ENCODE measurements at regions not wholly inside any gene's neighbourhood (a gene's known extent, or its start where the extent isn't known, plus 50 kb on each side); places are given as distances from the start of the nearest gene placed in this dataset.

DNA sequence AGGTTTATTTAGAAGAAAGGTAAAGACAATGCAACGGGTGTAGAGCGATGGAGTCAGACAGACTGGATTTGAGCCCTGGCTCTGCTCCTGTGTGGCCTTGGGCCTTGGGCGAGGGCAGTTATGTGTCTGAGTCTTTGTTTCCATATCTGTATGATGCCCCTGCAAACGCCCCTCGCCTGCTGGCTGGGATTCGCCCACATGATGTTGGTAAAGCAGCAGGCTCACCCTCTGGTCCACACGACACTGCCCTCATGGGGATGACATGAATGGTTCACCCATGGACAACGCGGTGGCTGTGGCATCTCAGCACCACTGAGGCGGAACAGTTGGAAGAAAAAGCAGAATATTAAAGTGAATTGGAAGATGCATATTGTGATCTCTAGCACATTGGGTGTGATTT, 60.3 kb downstream of the FOXL1 start:
- no peak overlapping the region for H3K9ac ChIP-seq (ENCODE audit: extremely low read depth, low read length, poor library complexity, severe bottlenecking)
- H3K9me3 ChIP-seq (ENCODE audit: control insufficient read depth, low read length), result no peaks in the 10 kb centered on the region
- no peaks in the 10 kb centered on the region for H3K36me3 ChIP-seq (ENCODE audit: control insufficient read depth, insufficient read depth, low read length)
- DNase-seq, result no peak
- H3K27ac ChIP-seq (ENCODE audit: low read depth, low read length), result no peak overlapping the region
- no peak overlapping the region for H3K4me3 Mint-ChIP-seq
- no peaks in the 10 kb centered on the region for H3K27me3 ChIP-seq (ENCODE audit: control insufficient read depth, insufficient read depth, low read length, poor library complexity, severe bottlenecking)
- H3K36me3 Mint-ChIP-seq (ENCODE audit: low read depth), result no peaks in the 10 kb centered on the region
- peaks cover 2% of the 10 kb centered on the region for H3K27me3 Mint-ChIP-seq (ENCODE audit: insufficient read depth)
- no peaks in the 10 kb centered on the region for H3K9me3 Mint-ChIP-seq
- peaks cover 12% of the 10 kb centered on the region for H3K4me1 Mint-ChIP-seq
- no peak overlapping the region for H3K27ac Mint-ChIP-seq
- no peak overlapping the region for H3K4me3 ChIP-seq (ENCODE audit: low read length)
- WGBS, 2 experiments (ENCODE audit: insufficient coverage in 1 of 2, insufficient read length in 1 of 2), result 92 to 97% methylated on average over 5 to 10 of the region's 10 CpGs
- no peaks in the 10 kb centered on the region for H3K4me1 ChIP-seq (ENCODE audit: control insufficient read depth, insufficient read depth, low read length)
- TF ChIP-seq, protein P1, sequence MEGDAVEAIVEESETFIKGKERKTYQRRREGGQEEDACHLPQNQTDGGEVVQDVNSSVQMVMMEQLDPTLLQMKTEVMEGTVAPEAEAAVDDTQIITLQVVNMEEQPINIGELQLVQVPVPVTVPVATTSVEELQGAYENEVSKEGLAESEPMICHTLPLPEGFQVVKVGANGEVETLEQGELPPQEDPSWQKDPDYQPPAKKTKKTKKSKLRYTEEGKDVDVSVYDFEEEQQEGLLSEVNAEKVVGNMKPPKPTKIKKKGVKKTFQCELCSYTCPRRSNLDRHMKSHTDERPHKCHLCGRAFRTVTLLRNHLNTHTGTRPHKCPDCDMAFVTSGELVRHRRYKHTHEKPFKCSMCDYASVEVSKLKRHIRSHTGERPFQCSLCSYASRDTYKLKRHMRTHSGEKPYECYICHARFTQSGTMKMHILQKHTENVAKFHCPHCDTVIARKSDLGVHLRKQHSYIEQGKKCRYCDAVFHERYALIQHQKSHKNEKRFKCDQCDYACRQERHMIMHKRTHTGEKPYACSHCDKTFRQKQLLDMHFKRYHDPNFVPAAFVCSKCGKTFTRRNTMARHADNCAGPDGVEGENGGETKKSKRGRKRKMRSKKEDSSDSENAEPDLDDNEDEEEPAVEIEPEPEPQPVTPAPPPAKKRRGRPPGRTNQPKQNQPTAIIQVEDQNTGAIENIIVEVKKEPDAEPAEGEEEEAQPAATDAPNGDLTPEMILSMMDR (conservative IDR thresholded peaks at IDR 0.05), result no peak

DNA sequence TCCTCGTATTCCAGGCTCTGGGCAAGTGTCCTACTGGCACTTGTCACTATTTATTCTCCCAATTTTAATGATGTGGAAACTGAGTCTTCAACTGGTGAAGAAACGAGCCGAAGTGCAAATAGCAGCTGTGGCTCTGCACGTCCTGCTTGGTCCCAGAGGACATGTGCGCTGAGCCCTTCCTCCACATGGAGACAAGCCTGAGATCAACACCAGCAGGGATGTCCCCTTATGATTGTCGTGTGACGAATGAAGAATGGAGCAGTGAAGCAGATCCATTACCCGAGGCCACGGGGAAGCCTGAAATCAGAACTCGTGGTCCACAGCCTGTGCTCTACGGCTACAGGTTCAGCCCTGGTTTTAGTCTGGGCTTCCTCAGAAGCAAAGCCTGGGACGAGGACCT, 61.0 kb downstream of the FOXL1 start:
- Histone ChIP-seq H3K4me3 (ENCODE audit: low read length) (no peak overlapping the region), H3K9me3 (ENCODE audit: control insufficient read depth, low read length) (no peaks in the 10 kb centered on the region), H3K27ac (ENCODE audit: low read depth, low read length) (no peak overlapping the region), H3K36me3 (ENCODE audit: control insufficient read depth, insufficient read depth, low read length) (no peaks in the 10 kb centered on the region), H3K27me3 (ENCODE audit: control insufficient read depth, insufficient read depth, low read length, poor library complexity, severe bottlenecking) (no peaks in the 10 kb centered on the region), H3K9ac (ENCODE audit: extremely low read depth, low read length, poor library complexity, severe bottlenecking) (no peak overlapping the region), H3K4me1 (ENCODE audit: control insufficient read depth, insufficient read depth, low read length) (no peaks in the 10 kb centered on the region)
- H3K36me3 Mint-ChIP-seq (ENCODE audit: low read depth), result no peaks in the 10 kb centered on the region
- TF ChIP-seq, protein P1 (conservative IDR thresholded peaks at IDR 0.05), result no peak
- no peaks in the 10 kb centered on the region for H3K9me3 Mint-ChIP-seq
- no peak overlapping the region for H3K4me3 Mint-ChIP-seq
- H3K27ac Mint-ChIP-seq, result no peak overlapping the region
- H3K27me3 Mint-ChIP-seq (ENCODE audit: insufficient read depth), result peaks cover 2% of the 10 kb centered on the region
- no peak for DNase-seq
- 93 to 98% methylated on average over 11 to 12 of the region's 12 CpGs for WGBS, 2 experiments (ENCODE audit: insufficient coverage in 1 of 2, insufficient read length in 1 of 2)
- peaks cover 12% of the 10 kb centered on the region for H3K4me1 Mint-ChIP-seq

DNA sequence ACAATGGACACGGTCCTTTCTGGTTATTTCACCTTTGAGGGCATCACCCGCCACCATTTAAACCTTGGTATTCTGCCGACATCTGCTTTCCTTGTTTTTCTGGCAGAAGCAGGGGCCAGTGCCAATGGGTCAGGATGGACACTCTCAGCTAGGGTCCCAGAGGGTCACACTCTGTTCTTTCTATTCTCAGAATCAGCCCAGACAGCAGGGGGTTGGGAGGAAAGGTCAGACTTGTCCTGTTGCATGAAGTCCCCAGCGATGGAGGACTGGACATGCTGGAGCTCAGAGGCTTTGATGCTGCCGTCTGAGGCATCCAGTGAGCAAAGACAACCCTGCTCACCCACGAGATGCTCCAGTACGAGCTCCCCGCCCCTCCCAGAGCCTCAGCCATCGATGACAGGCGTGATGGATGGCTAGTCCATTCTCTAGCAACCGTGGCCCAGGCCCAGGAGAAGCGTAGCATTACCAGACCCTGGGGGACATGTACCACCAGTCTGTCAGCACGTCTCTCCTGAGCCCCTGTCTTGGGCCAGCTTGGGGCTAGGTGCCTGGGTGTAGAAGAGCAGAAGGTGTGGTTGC, 62.0 kb downstream of the FOXL1 start:
- Mint-ChIP-seq H3K27ac (no peak overlapping the region), H3K27me3 (ENCODE audit: insufficient read depth) (peaks cover 2% of the 10 kb centered on the region)

More for the DNA sequence above, 62.0 kb downstream of the FOXL1 start:
- Mint-ChIP-seq H3K4me1 (peaks cover 10% of the 10 kb centered on the region), H3K9me3 (no peaks in the 10 kb centered on the region), H3K36me3 (ENCODE audit: low read depth) (no peaks in the 10 kb centered on the region), H3K4me3 (no peak overlapping the region)
- 86 to 88% methylated on average over 8 to 13 of the region's 13 CpGs for WGBS, 2 experiments (ENCODE audit: insufficient coverage in 1 of 2, insufficient read length in 1 of 2)
- H3K27ac ChIP-seq (ENCODE audit: low read depth, low read length), result no peak overlapping the region
- no peaks in the 10 kb centered on the region for H3K36me3 ChIP-seq (ENCODE audit: control insufficient read depth, insufficient read depth, low read length)
- no peaks in the 10 kb centered on the region for H3K4me1 ChIP-seq (ENCODE audit: control insufficient read depth, insufficient read depth, low read length)
- TF ChIP-seq, protein P1 (conservative IDR thresholded peaks at IDR 0.05), result no peak
- H3K4me3 ChIP-seq (ENCODE audit: low read length), result no peak overlapping the region
- no peak for DNase-seq
- H3K9ac ChIP-seq (ENCODE audit: extremely low read depth, low read length, poor library complexity, severe bottlenecking), result no peak overlapping the region
- H3K27me3 ChIP-seq (ENCODE audit: control insufficient read depth, insufficient read depth, low read length, poor library complexity, severe bottlenecking), result no peaks in the 10 kb centered on the region
- no peaks in the 10 kb centered on the region for H3K9me3 ChIP-seq (ENCODE audit: control insufficient read depth, low read length)

Measured in endodermal cell (in vitro differentiated cells).